ENCODE measurements at regions not wholly inside any gene's neighbourhood (a gene's known extent, or its start where the extent isn't known, plus 50 kb on each side); places are given as distances from the start of the nearest gene placed in this dataset.

- TF ChIP-seq CTCF (IDR thresholded peaks at IDR 0.05): no peak
- TF ChIP-seq POLR2A (IDR thresholded peaks at IDR 0.05): no peak
Observed at GRCh38 chr6:74448850-74449249, 752.8 kb downstream of the CD109 start.
